HG03045 (cell line): ENCODE measurements at regions not wholly inside any gene's neighbourhood (a gene's known extent, or its start where the extent isn't known, plus 50 kb on each side); places are given as distances from the start of the nearest gene placed in this dataset.

Experiments
- ATAC-seq: cut with Tn5 transposase; IDR thresholded peaks from one replicate; pipeline ENCODE4 v1.9.1; 2021; ENCODE audit warnings: mild to moderate bottlenecking, moderate library complexity; ENCODE audit not compliant: unreplicated experiment

GRCh38 chr6:8731874-8732273 lies 296.5 kb upstream of the SLC35B3 start:
- no peak for ATAC-seq

- no peak for ATAC-seq
Observed at GRCh38 chr6:8710668-8711431, 275.5 kb upstream of the SLC35B3 start.

- no peak for ATAC-seq
Observed at GRCh38 chr6:8707956-8708772, 272.8 kb upstream of the SLC35B3 start.

GRCh38 chr6:8707369-8707768 lies 272.0 kb upstream of the SLC35B3 start:
- ATAC-seq: no peak

- no peak for ATAC-seq
Observed at GRCh38 chr6:8705435-8706020, 270.2 kb upstream of the SLC35B3 start.

GRCh38 chr6:8703059-8703458 lies 267.7 kb upstream of the SLC35B3 start:
- ATAC-seq: no peak

GRCh38 chr6:8688821-8689220 lies 253.5 kb upstream of the SLC35B3 start:
- no peak for ATAC-seq

- ATAC-seq: no peak
Observed at GRCh38 chr6:8686077-8686476, 250.7 kb upstream of the SLC35B3 start.

GRCh38 chr6:8683204-8683603 lies 247.9 kb upstream of the SLC35B3 start:
- ATAC-seq: no peak

- no peak for ATAC-seq
Observed at GRCh38 chr6:8679823-8680222, 244.5 kb upstream of the SLC35B3 start.

GRCh38 chr6:8678466-8678865 lies 243.1 kb upstream of the SLC35B3 start:
- ATAC-seq: no peak

GRCh38 chr6:8674126-8674525 lies 238.8 kb upstream of the SLC35B3 start:
- ATAC-seq: no peak

GRCh38 chr6:8672882-8673281 lies 237.5 kb upstream of the SLC35B3 start:
- ATAC-seq: no peak

- no peak for ATAC-seq
Observed at GRCh38 chr6:8670792-8671191, 235.4 kb upstream of the SLC35B3 start.

GRCh38 chr6:8664700-8665099 lies 229.4 kb upstream of the SLC35B3 start:
- no peak for ATAC-seq

- no peak for ATAC-seq
Observed at GRCh38 chr6:8664070-8664469, 228.7 kb upstream of the SLC35B3 start.

GRCh38 chr6:8659404-8660189 lies 224.3 kb upstream of the SLC35B3 start:
- ATAC-seq: no peak

GRCh38 chr6:8658416-8658815 lies 223.1 kb upstream of the SLC35B3 start:
- ATAC-seq: no peak

GRCh38 chr6:8657522-8657921 lies 222.2 kb upstream of the SLC35B3 start:
- ATAC-seq: no peak

- ATAC-seq: no peak
Observed at GRCh38 chr6:8655670-8656454, 220.5 kb upstream of the SLC35B3 start.
